Activated naive CD8-positive, alpha-beta T cell treated with anti-CD3 and anti-CD28 coated beads, Interleukin-2, amount 50 U/mL, for 24 hours (primary cell): ENCODE measurements at regions not wholly inside any gene's neighbourhood (a gene's known extent, or its start where the extent isn't known, plus 50 kb on each side); places are given as distances from the start of the nearest gene placed in this dataset.

Experiments used
- ATAC-seq: fragments of 150-1000 bp; cut with Tn5 transposase; one replicate; pipeline ENCODE4 v1.10.0; 2021
- DNase-seq: peaks from one replicate; pipeline ENCODE4 v3.0.0; 2021
- H3K27ac Mint-ChIP-seq: one replicate; pipeline ENCODE4 v1.8.0; 2021; ENCODE audit warnings: mild to moderate bottlenecking, mixed read lengths
- H3K27me3 Mint-ChIP-seq: one replicate; pipeline ENCODE4 v1.8.0; 2021; ENCODE audit warnings: mixed read lengths
- H3K36me3 Mint-ChIP-seq: one replicate; pipeline ENCODE4 v1.8.0; 2021; ENCODE audit warnings: low read depth, mixed read lengths
- H3K4me1 Mint-ChIP-seq: one replicate; pipeline ENCODE4 v1.8.0; 2021; ENCODE audit warnings: mixed read lengths
- H3K4me3 Mint-ChIP-seq: one replicate; pipeline ENCODE4 v1.8.0; 2021; ENCODE audit warnings: mild to moderate bottlenecking, moderate library complexity, mixed read lengths
- H3K9me3 Mint-ChIP-seq: one replicate; pipeline ENCODE4 v1.8.0; 2021; ENCODE audit warnings: mixed read lengths

DNA sequence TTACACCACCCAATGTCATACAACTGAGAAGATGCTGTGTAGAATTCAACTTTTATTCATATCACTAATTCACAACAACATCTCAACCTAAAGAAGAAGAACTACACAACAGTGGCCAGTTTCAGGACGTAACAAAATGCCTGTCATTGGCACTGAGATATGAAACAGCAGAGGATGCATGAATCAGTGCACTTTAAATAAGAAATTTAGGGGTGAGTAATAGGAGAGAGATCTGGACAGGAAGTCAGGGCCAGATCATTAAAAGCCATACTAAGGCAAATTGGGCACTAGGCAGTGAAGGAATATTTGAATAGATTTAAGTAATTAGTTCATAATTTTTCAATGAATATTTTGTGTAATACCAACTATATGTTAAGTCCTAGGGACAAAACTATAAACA, 510.5 kb downstream of the PLPP3 start:
- Mint-ChIP-seq H3K4me1 (no peaks in the 10 kb centered on the region), H3K36me3 (no peaks in the 10 kb centered on the region), H3K4me3 (no peak overlapping the region), H3K27me3 (no peaks in the 10 kb centered on the region), H3K27ac (no peak overlapping the region), H3K9me3 (no peaks in the 10 kb centered on the region)
- ATAC-seq (no peak), DNase-seq (no peak)

DNA sequence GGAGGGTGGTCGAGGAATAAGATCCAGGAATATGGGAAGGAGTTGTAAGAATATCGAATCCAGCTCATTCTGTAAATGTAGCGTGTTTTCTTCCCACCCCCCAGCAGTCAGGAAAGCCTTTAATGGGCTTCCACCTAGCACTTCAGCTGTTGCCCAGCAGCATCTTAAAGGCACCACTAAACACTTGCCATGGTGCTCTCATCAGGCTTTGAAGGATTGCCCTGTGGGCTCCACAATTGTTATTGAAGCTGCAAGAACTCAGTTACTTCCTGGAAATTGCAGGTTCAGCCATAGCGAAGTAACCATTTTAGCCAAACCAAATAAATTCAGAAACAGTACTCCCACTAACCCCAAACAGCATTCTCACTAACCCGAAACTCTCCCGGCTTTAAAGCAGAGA, 511.2 kb downstream of the PLPP3 start:
- ATAC-seq, result no peak
- Mint-ChIP-seq H3K4me3 (no peak overlapping the region), H3K36me3 (no peaks in the 10 kb centered on the region), H3K27me3 (no peaks in the 10 kb centered on the region), H3K4me1 (no peaks in the 10 kb centered on the region), H3K9me3 (no peaks in the 10 kb centered on the region), H3K27ac (no peak overlapping the region)
- DNase-seq, result no peak

DNA sequence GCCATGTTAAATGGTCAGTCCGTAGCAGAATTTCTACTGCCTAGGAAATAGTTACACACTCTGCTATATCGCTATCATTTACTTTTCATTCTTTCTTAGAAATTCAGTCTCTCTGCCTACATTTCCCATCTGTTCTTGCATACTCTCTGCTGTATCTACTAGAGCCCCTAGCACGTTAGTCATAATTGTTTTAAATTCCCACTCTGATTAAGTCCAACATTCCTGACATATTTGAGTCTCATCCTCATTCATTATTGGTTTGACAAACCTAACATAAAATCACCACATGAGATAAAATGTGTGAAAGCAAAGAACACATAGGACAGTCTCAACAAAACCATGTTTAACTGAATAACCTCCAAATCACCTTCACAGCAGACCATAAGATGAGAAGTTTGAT, 513.6 kb downstream of the PLPP3 start:
- DNase-seq (no peak), ATAC-seq (no peak)
- no peaks in the 10 kb centered on the region for H3K4me1 Mint-ChIP-seq
- no peak overlapping the region for H3K27ac Mint-ChIP-seq
- no peaks in the 10 kb centered on the region for H3K27me3 Mint-ChIP-seq
- H3K36me3 Mint-ChIP-seq, result no peaks in the 10 kb centered on the region
- peaks cover 8% of the 10 kb centered on the region for H3K9me3 Mint-ChIP-seq
- H3K4me3 Mint-ChIP-seq, result no peak overlapping the region

DNA sequence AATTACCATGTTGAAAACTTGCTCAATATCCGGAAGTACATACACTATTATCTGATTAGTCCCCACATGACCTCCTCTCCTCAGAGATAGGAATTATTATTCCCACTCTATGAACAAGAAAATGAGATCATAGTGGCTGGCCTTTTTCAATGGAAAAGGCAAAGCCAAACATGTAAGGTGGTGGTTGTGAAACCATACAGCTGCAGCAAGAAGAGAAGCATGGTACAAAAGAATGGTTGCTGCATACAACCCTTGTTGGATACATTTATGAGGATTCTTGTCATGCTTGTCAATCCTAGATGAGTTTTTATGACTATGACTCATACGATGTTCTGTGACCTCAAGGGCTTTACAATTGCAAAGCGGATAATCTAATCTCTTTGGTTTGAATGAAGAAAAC, 514.7 kb downstream of the PLPP3 start:
- Mint-ChIP-seq H3K36me3 (no peaks in the 10 kb centered on the region), H3K4me3 (no peak overlapping the region), H3K27ac (no peak overlapping the region), H3K27me3 (no peaks in the 10 kb centered on the region), H3K9me3 (peaks cover 8% of the 10 kb centered on the region), H3K4me1 (no peaks in the 10 kb centered on the region)
- ATAC-seq, result no peak
- DNase-seq, result no peak

DNA sequence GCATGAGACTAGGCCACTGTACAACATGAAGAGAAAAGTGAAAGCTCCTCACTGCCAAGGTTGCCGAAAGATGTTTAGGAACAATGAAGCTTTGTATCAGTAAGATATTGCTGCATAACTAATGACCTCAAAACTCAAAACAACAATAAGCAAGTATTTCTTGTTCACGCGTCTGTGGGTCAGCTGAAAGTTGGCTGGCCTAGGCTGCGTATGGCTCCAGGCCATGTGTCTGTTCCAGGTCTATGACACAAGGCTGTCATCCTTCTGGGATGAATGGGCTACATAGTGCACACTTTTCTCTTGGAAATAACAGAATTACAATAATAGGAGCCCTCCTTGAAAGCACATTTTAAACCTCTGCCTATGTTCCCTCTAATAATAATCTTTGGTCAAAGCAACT, 515.9 kb downstream of the PLPP3 start:
- Mint-ChIP-seq H3K4me3 (no peak overlapping the region), H3K9me3 (peaks cover 8% of the 10 kb centered on the region), H3K36me3 (no peaks in the 10 kb centered on the region), H3K27me3 (no peaks in the 10 kb centered on the region), H3K4me1 (no peaks in the 10 kb centered on the region), H3K27ac (no peak overlapping the region)
- ATAC-seq, result no peak
- no peak for DNase-seq

DNA sequence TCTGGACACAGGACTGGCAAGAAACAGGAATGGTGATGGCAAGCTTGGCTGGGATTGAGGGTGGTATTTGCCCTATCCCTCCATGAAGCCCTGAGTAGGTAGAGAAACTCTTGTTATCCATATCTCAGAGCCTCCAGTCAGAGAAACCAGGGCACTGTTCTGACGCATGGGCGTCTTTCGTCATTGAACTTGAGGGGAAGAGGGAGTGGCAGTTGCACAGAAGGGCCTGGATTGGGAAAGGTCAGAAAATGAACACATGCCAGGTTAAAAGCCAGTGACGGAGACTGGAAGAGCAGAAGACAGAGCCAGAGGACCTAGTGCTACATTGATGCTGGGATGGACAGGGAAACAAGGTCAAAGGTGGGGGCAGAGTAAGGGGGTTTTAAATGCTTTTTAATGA, 516.7 kb downstream of the PLPP3 start:
- H3K4me1 Mint-ChIP-seq, result no peaks in the 10 kb centered on the region
- ATAC-seq, result no peak
- H3K9me3 Mint-ChIP-seq, result peaks cover 8% of the 10 kb centered on the region
- H3K4me3 Mint-ChIP-seq, result no peak overlapping the region
- H3K27me3 Mint-ChIP-seq, result no peaks in the 10 kb centered on the region
- no peak for DNase-seq
- no peaks in the 10 kb centered on the region for H3K36me3 Mint-ChIP-seq
- H3K27ac Mint-ChIP-seq, result no peak overlapping the region

DNA sequence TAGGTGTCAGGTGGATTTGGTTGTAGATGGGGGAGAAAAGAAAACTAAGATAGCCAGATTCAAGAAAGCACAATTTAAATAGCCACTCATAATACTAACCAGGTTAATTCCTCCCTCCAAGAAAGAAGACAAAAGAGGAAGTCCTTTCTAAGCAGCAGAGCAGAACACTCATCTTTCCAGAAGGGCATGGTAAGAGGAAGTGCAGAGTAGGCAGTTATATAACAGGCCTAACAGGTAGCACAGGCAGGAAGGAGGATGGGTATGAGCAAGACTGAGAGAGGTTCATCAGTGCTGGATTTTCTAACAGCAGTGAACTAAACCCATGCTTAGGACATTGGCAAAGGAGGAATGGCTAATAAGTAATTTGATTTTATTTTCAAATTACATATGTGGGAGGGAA, 517.5 kb downstream of the PLPP3 start:
- DNase-seq, result no peak
- no peak overlapping the region for H3K4me3 Mint-ChIP-seq

DNA sequence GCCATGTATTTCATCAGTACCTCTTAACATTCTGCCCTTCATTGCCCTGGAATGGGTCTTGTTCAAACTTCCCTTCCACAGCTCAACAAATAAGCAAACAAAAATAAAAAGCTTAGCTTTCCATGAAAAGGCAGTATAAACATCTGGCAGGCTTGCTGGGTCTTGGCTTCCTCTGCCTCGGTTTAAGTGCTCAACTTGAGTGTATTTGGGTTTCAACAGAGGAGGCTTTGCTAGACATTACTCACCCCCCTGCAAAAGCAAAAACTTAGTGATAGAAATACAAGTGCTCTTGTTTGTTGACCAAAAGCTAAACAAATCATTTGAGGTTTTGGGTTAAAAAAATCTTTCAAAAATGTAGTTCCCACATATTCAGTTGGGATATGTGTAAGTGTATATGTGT, 518.5 kb downstream of the PLPP3 start:
- H3K9me3 Mint-ChIP-seq, result peaks cover 8% of the 10 kb centered on the region
- H3K36me3 Mint-ChIP-seq, result no peaks in the 10 kb centered on the region
- no peak for DNase-seq
- H3K27ac Mint-ChIP-seq, result no peak overlapping the region
- no peak overlapping the region for H3K4me3 Mint-ChIP-seq
- no peak for ATAC-seq
- no peaks in the 10 kb centered on the region for H3K4me1 Mint-ChIP-seq
- H3K27me3 Mint-ChIP-seq, result no peaks in the 10 kb centered on the region

More for the DNA sequence above, 517.5 kb downstream of the PLPP3 start:
- H3K4me1 Mint-ChIP-seq, result no peaks in the 10 kb centered on the region
- peaks cover 8% of the 10 kb centered on the region for H3K9me3 Mint-ChIP-seq
- no peak for ATAC-seq
- no peaks in the 10 kb centered on the region for H3K27me3 Mint-ChIP-seq
- H3K27ac Mint-ChIP-seq, result no peak overlapping the region
- no peaks in the 10 kb centered on the region for H3K36me3 Mint-ChIP-seq

DNA sequence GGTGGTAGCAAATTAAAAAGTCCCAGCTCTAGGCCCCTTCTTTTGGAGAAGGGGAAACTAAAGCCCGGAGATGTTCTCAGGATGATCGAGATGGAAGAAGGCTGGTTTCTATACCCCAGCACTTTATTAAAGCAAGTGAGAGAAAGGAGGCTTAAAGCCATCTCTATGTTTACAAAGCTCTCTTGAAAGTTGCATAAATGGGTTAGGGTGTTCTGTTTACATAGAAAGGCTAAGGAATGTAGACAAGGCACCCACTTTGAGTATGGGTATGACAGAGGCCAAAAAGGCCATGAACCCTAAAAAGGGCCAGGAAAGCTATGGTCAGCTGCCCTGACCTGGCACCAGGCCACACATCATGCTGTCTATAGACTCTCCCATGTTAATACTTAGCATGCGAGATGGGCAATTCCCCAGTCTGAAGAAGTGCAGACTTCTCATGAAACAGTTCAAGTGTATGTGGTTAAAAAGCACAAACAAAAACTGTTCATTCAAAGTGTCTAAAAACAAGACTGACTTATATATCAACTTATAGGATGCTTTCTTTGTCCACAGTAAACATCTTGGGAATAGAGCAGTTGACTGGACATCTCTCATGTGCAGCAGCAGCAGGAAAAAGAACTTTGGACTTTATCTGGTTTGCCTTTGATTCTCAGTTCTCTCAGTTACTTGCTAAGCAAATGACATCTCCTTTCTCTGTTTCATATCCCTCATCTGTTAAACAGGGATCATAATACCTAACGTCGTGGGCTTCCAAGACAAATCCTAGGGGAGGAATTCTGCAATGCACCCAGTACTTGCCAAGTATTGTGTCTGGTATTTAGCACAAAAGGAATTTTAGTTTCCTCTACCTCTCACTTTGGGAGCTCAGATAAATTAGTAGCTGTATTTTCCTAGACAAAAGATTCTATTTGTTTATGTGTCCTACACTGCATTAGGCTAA, 521.6 kb downstream of the PLPP3 start:
- ATAC-seq (no peak), DNase-seq (no peak)
- Mint-ChIP-seq H3K27me3 (no peaks in the 10 kb centered on the region), H3K27ac (no peak overlapping the region), H3K4me1 (no peaks in the 10 kb centered on the region), H3K36me3 (no peaks in the 10 kb centered on the region), H3K4me3 (no peak overlapping the region), H3K9me3 (peaks cover 5% of the 10 kb centered on the region)

DNA sequence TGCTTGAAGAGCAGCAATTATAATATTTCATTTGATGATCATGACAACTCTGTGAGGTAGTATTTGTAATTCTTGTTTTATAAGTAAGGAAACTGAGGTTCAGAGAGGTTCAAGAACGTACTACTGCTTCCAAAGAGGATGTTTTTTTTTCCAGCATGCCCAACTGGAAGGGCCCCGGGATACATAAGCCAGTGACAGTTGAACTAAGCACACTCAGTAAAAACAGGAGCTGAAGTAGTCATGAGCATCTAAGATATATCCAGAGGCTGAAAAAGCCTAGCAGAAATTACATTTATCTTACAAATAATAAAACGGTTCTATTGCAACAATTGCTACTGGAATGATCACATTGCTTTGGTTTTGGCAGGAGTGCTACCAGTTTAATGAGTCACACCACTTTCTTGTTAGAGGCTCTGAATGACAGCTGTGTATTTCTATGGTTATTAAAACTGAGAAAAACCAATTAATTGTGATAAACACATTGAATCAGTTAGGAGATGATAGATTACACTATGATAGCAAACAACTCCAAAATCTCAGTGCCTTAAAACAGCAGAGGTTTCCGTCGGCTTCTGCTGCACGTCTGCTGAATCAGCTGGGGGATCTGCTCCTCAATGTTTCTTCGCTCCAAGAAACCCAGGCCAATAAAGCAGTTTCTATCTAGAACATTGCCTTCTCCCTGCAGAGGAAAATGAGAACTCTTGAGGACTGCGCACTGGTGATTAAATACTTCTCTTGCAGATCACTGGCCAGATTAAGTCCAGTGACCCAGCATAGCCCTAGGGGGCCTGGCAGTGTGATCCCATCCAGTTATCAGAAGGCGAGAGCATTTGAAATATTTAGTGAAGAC, 522.7 kb downstream of the PLPP3 start:
- Mint-ChIP-seq H3K27ac (no peak overlapping the region), H3K4me1 (no peaks in the 10 kb centered on the region), H3K27me3 (no peaks in the 10 kb centered on the region), H3K9me3 (no peaks in the 10 kb centered on the region), H3K36me3 (no peaks in the 10 kb centered on the region), H3K4me3 (no peak overlapping the region)
- ATAC-seq (no peak), DNase-seq (no peak)

DNA sequence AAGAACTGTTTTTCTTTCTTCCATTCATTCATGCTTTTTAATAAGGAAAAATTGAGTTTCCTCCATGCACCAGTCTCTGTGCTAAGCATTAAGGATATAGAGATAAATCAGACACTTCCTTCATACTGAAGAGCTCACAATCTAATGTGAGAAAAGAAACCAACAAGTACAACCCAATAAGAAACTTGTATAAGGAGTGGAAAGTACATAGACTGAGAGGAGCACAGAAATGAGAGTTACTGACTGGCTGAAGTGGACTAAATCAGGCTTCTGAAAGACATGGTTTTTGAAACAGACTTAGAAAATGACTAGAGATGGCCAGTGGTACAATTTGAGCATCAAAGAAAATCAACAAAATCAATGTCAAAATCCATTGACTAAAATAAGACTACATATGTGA, 524.4 kb downstream of the PLPP3 start:
- Mint-ChIP-seq H3K4me3 (no peak overlapping the region), H3K27ac (no peak overlapping the region), H3K4me1 (no peaks in the 10 kb centered on the region), H3K36me3 (no peaks in the 10 kb centered on the region), H3K9me3 (no peaks in the 10 kb centered on the region), H3K27me3 (no peaks in the 10 kb centered on the region)
- no peak for ATAC-seq
- no peak for DNase-seq

DNA sequence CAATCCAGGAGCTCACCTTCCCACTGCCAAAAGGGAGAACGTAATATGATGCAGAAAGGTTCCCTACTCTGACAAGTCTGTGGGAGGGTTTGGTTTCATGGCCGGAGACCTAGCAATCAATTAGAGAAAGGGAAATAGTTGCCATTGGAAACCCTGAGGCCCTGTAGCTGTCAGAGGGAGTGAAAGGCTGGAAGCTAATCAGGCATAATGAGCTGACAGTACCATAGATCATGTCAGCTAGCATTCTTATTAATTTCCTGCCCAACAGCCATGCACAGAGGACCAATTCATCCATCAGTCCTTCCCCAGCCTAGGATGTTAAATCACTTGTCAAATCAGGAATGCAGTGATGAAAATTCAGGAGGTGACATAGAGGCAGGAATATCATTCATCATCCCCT, 527.3 kb downstream of the PLPP3 start:
- ATAC-seq (no peak), DNase-seq (no peak)
- Mint-ChIP-seq H3K27me3 (no peaks in the 10 kb centered on the region), H3K27ac (no peak overlapping the region), H3K4me3 (no peak overlapping the region), H3K36me3 (no peaks in the 10 kb centered on the region), H3K4me1 (no peaks in the 10 kb centered on the region), H3K9me3 (no peaks in the 10 kb centered on the region)

DNA sequence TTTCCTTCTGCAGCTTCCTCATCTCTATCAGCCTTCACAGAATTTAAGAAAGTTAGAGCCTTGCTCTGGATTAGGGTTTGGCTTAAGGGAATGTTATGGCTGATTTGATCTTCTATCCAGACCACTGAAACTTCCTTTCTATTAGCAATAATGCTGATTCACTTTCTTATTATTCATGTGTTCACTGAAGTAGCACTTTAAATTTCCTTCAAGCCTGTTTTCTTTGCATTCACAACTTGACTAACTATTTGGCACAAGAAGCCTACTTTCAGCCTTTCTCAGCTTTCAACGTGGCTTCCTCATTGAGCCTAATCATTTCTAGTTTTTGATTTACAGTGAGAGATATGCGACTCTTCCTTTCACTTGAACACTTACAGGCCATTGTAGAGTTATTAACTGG, 528.5 kb downstream of the PLPP3 start:
- H3K36me3 Mint-ChIP-seq, result no peaks in the 10 kb centered on the region
- no peaks in the 10 kb centered on the region for H3K9me3 Mint-ChIP-seq
- no peaks in the 10 kb centered on the region for H3K27me3 Mint-ChIP-seq
- DNase-seq (no peak), ATAC-seq (no peak)
- no peak overlapping the region for H3K4me3 Mint-ChIP-seq
- H3K27ac Mint-ChIP-seq, result no peak overlapping the region
- no peaks in the 10 kb centered on the region for H3K4me1 Mint-ChIP-seq

DNA sequence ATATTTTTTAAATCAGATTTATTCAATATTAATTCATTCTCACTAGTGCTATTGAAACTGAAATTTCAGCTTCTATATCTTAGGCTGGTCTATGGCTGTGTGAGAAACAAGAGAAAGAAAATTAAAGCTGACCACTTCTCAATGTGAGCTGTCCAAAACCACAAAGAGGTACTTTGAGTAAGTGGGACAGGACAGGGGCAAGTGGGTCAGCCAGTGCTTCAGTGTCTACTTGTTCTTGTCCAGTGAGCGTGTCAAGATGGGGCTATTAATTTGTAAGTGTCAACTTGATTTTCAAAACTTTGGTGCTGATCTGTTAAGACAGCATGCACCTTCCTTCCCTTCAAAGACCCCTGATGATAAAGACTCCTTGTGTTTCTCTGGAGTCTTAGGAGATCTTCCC, 533.9 kb downstream of the PLPP3 start:
- H3K27me3 Mint-ChIP-seq, result no peaks in the 10 kb centered on the region
- DNase-seq, result no peak
- H3K9me3 Mint-ChIP-seq, result no peaks in the 10 kb centered on the region
- H3K36me3 Mint-ChIP-seq, result no peaks in the 10 kb centered on the region
- H3K4me3 Mint-ChIP-seq, result no peak overlapping the region
- no peak overlapping the region for H3K27ac Mint-ChIP-seq
- ATAC-seq, result no peak
- H3K4me1 Mint-ChIP-seq, result no peaks in the 10 kb centered on the region

DNA sequence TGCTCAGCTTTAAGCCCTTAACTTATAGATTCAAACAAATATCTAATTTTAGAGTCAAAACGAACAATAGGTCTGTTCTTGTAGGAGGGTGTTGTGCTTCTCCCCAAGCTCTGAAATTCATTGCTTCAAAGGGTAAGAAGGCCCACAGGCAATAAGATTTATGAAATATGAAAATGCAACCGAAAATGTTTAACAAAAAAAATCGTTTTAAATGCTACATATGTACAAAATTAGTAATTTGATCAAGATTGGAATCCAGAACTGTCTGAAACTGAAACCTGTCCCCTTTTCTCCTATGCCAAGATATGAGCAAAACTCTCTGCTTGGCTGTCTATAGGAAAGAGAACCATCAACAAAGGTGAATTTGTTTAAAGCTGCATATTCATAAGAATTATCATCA, 534.3 kb downstream of the PLPP3 start:
- H3K4me3 Mint-ChIP-seq, result no peak overlapping the region
- ATAC-seq (no peak), DNase-seq (no peak)
- H3K4me1 Mint-ChIP-seq, result no peaks in the 10 kb centered on the region
- no peaks in the 10 kb centered on the region for H3K9me3 Mint-ChIP-seq
- no peaks in the 10 kb centered on the region for H3K36me3 Mint-ChIP-seq
- no peak overlapping the region for H3K27ac Mint-ChIP-seq
- no peaks in the 10 kb centered on the region for H3K27me3 Mint-ChIP-seq
